GM12878 (cell line): ENCODE measurements at regions not wholly inside any gene's neighbourhood (a gene's known extent, or its start where the extent isn't known, plus 50 kb on each side); places are given as distances from the start of the nearest gene placed in this dataset.
"Not testable (repeated sequence)": the region's sequence is repeated elsewhere in the genome, so short reads cannot be mapped to it uniquely, and the experiment has no call there.

Experiments used
- ATAC-seq: fragments of 200-7000 bp; cut with Tn5 transposase; 3 replicates; pipeline ENCODE4 v1.9.1; 2020; ENCODE audit warnings: mild to moderate bottlenecking, moderate library complexity
- BruUV-seq: library from RNA; stranded (reverse); fragments of 400-500 nt; replicated peaks from 2 replicates; lab custom pipeline; 2021; lab: Mats Ljungman, UMichigan
- CTCF ChIA-PET: fragments of 300-600 bp; sonication (Branson Sonifier 250); formaldehyde crosslinking; extraction: SDS; loops from one replicate; lab custom pipeline; 2021; ENCODE audit warnings: inconsistent platforms; lab: Yijun Ruan, JAX
- POLR2A ChIA-PET: fragments of 350-600 bp; formaldehyde crosslinking; extraction: SDS; loops from one replicate; lab custom pipeline; 2021; ENCODE audit warnings: inconsistent platforms; lab: Charles Lee
- RAD21 ChIA-PET: fragments of 300-600 bp; sonication (Branson Sonifier 250); formaldehyde crosslinking; loops from one replicate; lab custom pipeline; 2023; ENCODE audit warnings: antibody characterized with exemption; ENCODE audit not compliant: unreplicated experiment; lab: Charles Lee
- SMC1A ChIA-PET: fragments of 300-600 bp; sonication (Branson Sonifier 250); formaldehyde crosslinking; loops from one replicate; lab custom pipeline; 2023; ENCODE audit not compliant: unreplicated experiment, uncharacterized antibody; lab: Charles Lee
- DNase-seq: peaks from one replicate; pipeline ENCODE4 v3.0.0-alpha.2; 2011; ENCODE audit warnings: low read depth, low spot score
- FAIRE-seq: peaks from 3 replicates; lab custom pipeline; 2011; peaks lifted over from hg19 to GRCh38; lab: Jason Lieb, UNC
- H2AFZ ChIP-seq: 2 replicates; pipeline ENCODE4 v1.6.0; 2011; ENCODE audit warnings: low read depth, low read length, control low read depth; ENCODE audit not compliant: control insufficient read depth
- H3K27ac ChIP-seq: 2 replicates; pipeline ENCODE4 v1.5.1; 2011; ENCODE audit warnings: control low read depth; ENCODE audit not compliant: control insufficient read depth, insufficient read depth
- H3K27me3 ChIP-seq, 2 experiments: replicated peaks in 1 of 2; 2 replicates each; pipeline versions ENCODE4 v1.6.0 to v1.6.1; 2011; ENCODE audit warnings: low read length in 1 of 2; ENCODE audit not compliant: control insufficient read depth in 2 of 2, insufficient read depth in 2 of 2
- H3K36me3 ChIP-seq, 2 experiments: 2 replicates each; pipeline ENCODE4 v1.5.1; 2011; ENCODE audit warnings: low read length in 1 of 2; ENCODE audit not compliant: control insufficient read depth in 2 of 2, insufficient read depth in 2 of 2
- H3K4me1 ChIP-seq: 2 replicates; pipeline ENCODE4 v1.6.1; 2011; ENCODE audit warnings: mild to moderate bottlenecking, low read length, moderate library complexity, mixed read lengths; ENCODE audit not compliant: control insufficient read depth, insufficient read depth
- H3K4me2 ChIP-seq: 2 replicates; pipeline ENCODE4 v1.6.0; 2011; ENCODE audit warnings: control low read depth; ENCODE audit not compliant: control insufficient read depth, insufficient read depth
- H3K4me3 ChIP-seq: fragments of 200-600 bp; sonication (generic); 2 replicates; pipeline ENCODE4 v1.5.1; 2016
- H3K79me2 ChIP-seq: 2 replicates; pipeline ENCODE4 v1.6.0; 2011; ENCODE audit warnings: low read length; ENCODE audit not compliant: control insufficient read depth, insufficient read depth
- H3K9ac ChIP-seq: 2 replicates; pipeline ENCODE4 v1.8.0; 2011; ENCODE audit warnings: low read length, control low read depth, mixed read lengths; ENCODE audit not compliant: control insufficient read depth, insufficient read depth
- H3K9me3 ChIP-seq: replicated peaks from 3 replicates; pipeline ENCODE4 v1.5.1; 2011; ENCODE audit warnings: mild to moderate bottlenecking, low read length; ENCODE audit not compliant: control insufficient read depth, insufficient read depth
- H4K20me1 ChIP-seq: 2 replicates; pipeline ENCODE4 v1.6.0; 2011; ENCODE audit not compliant: control insufficient read depth, insufficient read depth
- RAD21 ChIP-seq: IDR thresholded peaks from 2 replicates; pipeline ENCODE4 v1.6.1; 2011; ENCODE audit warnings: mild to moderate bottlenecking, low read depth, low read length, moderate library complexity; ENCODE audit not compliant: insufficient read depth
- WGBS: methylation state at CpG from one replicate; pipeline ENCODE4 v1.1.6; 2016; ENCODE audit warnings: low lambda C conversion rate; ENCODE audit not compliant: insufficient replicate concordance, insufficient coverage; ENCODE audit errors: missing lambda C conversion rate; 5-methylcytosine and 5-hydroxymethylcytosine counted together
- in situ Hi-C: fragments of 300-500 bp; cut with MboI; formaldehyde crosslinking; loops from 9 replicates; pipeline ENCODE4 v1.14.3; 2018; ENCODE audit warnings: mixed read lengths
- intact Hi-C: fragments of 100-400 bp; cut with micrococcal nuclease; formaldehyde crosslinking; loops from one replicate; pipeline ENCODE4 v1.14.2; 2022; ENCODE audit not compliant: unreplicated experiment

DNA sequence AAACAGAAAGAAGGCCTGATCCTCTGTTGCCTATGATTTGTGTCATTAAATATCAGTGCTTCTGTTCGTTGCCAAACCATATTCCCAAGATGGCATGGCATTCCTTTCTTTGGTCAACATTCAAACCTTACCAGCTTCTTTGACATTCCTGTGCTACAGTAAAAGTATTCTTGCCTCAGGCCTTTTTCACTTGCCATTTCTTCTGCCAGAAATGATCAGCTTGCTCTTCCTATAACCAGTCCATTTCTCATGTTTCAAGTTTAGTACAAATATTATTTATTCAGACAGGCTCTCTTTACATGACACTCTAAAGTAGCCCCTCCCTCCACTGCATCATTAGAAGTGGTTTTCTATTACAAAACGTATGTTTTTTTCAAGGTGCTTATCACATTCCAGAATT is 278.3 kb downstream of the KCNJ2 start:
- no peak overlapping the region for H3K27ac ChIP-seq
- DNase-seq = no peak
- ATAC-seq = no peak
- 0% methylated on average over 2 of the region's 2 CpGs for WGBS
- in situ Hi-C loops (no loop called here), intact Hi-C loops (no loop called here)
- ChIA-PET SMC1A (interaction anchor here (0.6 to 1.4 kb wide), 8 partner anchors 10 to 58 kb away, joined by 3 to 6 read pairs (median 3); no protein-coding TSS in a partner anchor), RAD21 (interaction anchor here (0.8 to 1.7 kb wide), 4 partner anchors 8 to 840 kb away, joined by 3 to 5 read pairs (median 4); no protein-coding TSS in a partner anchor), POLR2A (no interaction called here), CTCF (interaction anchor here (1.2 to 1.6 kb wide), 3 partner anchors 42 to 106 kb away, joined by 3 to 4 read pairs (median 3); no protein-coding TSS in a partner anchor)
- FAIRE-seq = no peak
- no peak overlapping the region for H2AFZ ChIP-seq
- H4K20me1 ChIP-seq = no peaks in the 10 kb centered on the region
- H3K27me3 ChIP-seq = no peaks in the 10 kb centered on the region
- H3K36me3 ChIP-seq = no peaks in the 10 kb centered on the region
- no peak overlapping the region for H3K4me3 ChIP-seq
- no peak overlapping the region for H3K9ac ChIP-seq
- no peaks in the 10 kb centered on the region for H3K4me1 ChIP-seq
- BruUV-seq = no TSS peak
- no peaks in the 10 kb centered on the region for H3K9me3 ChIP-seq
- TF ChIP-seq RAD21 = no peak
- no peaks in the 10 kb centered on the region for H3K79me2 ChIP-seq
- no peak overlapping the region for H3K4me2 ChIP-seq

DNA sequence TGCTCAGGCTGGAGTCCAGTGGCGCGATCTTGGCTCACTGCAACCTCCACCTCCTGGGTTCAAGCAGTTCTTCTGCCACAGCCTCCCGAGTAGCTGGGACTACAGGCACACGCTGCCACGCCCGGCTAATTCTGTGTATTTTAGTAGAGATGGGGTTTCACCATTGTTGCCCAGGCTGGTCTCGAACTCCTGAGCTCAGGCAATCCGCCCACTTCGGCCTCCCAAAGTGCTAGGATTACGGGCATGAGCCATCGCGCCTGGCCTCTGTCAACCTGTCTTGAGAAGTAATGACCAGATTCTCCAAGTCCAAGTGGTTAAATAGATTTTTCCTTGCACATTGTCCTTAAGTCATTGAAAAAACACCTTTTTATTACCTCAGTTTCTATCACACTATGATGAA is 283.7 kb downstream of the KCNJ2 start:
- H3K4me2 ChIP-seq, H3K79me2 ChIP-seq, intact Hi-C loops, RAD21 ChIA-PET, in situ Hi-C loops, SMC1A ChIA-PET, FAIRE-seq, H3K27ac ChIP-seq, BruUV-seq, H3K36me3 ChIP-seq, DNase-seq, H2AFZ ChIP-seq, H3K9me3 ChIP-seq, H3K4me3 ChIP-seq, H3K4me1 ChIP-seq, H3K9ac ChIP-seq, H3K27me3 ChIP-seq, H4K20me1 ChIP-seq, POLR2A ChIA-PET, ATAC-seq: not testable (repeated sequence)
- CTCF ChIA-PET = interaction anchor here (1.3 kb wide), 1 partner anchor 14 kb away, joined by 3 read pairs; no protein-coding TSS in a partner anchor
- 46% methylated on average over 12 of the region's 12 CpGs for WGBS
